Posterior cingulate gyrus (tissue), 11 donors: ENCODE measurements at regions not wholly inside any gene's neighbourhood (a gene's known extent, or its start where the extent isn't known, plus 50 kb on each side); places are given as distances from the start of the nearest gene placed in this dataset.
"Not testable (repeated sequence)": the region's sequence is repeated elsewhere in the genome, so short reads cannot be mapped to it uniquely, and the experiment has no call there.

Experiments
- DNase-seq, 10 donors: peaks; one replicate each; pipeline versions ENCODE4 v3.0.0 to v3.0.0-alpha.2; 2020 to 2021; ENCODE audit warnings: mixed read lengths in 3 of 10
- intact Hi-C: fragments of 100-400 bp; cut with DNase I; formaldehyde crosslinking; loops from one replicate; pipeline ENCODE4 v1.15.1; 2023

- intact Hi-C loops = no loop called here
- DNase-seq = no peak
Measured at GRCh38 chr9:81804306-81804705, 115.0 kb upstream of the TLE1 start.

GRCh38 chr9:81811688-81812087 is 116.5 kb upstream of the SPATA31D4 start:
- intact Hi-C loops, DNase-seq: not testable (repeated sequence)

GRCh38 chr9:81814401-81814793 is 113.8 kb upstream of the SPATA31D4 start:
- intact Hi-C loops = no loop called here

DNA sequence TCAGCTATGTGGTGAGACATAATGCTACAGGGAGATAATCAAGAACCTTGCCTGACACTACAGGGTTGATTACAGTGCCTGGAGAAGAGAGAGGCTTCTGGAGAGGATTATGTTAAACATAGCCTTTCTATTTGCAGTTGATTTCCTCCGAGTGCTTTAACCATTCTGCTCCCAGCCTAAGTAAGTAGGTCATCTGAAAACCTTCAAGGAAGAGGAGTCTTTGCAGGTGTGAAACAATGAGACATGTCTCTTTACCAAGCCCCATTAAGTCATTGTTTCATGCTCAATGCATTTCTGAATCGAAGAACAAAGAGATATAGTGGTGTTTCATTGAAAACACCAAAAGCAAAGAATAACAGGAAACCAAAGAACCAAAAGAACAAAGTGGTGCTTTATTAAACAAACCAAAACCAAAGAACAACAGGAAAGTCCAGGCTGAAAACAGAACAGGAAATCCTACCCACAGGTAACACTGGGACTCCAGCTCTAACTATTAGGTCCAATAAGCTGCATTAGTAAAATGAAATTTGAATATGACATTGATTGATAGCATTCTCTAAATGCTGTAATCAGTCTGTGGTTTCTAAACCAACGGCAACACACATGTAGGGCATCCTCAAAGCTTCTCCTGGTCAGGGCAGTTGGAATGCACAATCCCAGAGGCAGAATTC is 113.3 kb upstream of the SPATA31D4 start:
- no peak for DNase-seq
- intact Hi-C loops = no loop called here

More at GRCh38 chr9:81814401-81814793, 113.8 kb upstream of the SPATA31D4 start:
- DNase-seq = no peak

DNA sequence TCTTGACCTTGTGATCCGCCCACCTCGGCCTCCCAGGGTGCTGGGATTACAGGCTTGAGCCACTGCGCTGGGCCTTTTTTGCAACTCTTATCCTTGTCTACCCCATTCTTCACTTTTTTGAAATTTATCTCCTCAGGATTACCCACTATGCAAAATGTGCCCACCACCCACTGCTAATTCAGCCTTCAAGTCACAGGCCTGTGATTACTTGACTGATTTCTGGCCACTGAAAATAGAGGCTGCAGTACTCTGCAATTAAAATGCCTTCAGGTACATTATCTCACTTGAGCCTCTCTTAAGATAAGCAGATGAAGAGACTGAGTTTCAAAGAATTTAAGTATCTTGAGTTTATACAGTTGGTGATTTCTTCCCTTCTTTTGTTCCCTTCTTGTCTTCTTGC is 112.4 kb upstream of the SPATA31D4 start:
- intact Hi-C loops = no loop called here

DNA sequence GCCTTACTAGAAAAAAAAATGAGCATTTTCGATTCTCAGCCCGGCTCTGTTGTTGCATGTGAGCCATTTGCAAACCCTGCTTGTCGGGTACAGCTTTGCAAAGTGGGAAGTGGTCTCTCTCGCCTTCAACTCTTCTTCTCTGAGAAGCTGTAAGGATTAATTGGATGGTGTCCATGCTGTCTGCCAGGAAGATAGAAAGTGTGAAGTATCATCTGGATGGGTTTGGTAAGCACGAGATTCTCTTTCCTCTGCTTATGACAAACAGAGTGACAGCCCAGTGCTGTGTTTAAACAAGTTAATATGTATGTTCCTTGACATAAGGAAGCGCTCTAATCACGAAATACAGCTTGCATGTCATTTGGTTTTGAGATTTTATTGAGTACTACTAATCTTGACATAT is 109.1 kb upstream of the SPATA31D4 start:
- DNase-seq = no peak
- intact Hi-C loops = no loop called here

More for the DNA sequence above, 112.4 kb upstream of the SPATA31D4 start:
- DNase-seq = no peak

DNA sequence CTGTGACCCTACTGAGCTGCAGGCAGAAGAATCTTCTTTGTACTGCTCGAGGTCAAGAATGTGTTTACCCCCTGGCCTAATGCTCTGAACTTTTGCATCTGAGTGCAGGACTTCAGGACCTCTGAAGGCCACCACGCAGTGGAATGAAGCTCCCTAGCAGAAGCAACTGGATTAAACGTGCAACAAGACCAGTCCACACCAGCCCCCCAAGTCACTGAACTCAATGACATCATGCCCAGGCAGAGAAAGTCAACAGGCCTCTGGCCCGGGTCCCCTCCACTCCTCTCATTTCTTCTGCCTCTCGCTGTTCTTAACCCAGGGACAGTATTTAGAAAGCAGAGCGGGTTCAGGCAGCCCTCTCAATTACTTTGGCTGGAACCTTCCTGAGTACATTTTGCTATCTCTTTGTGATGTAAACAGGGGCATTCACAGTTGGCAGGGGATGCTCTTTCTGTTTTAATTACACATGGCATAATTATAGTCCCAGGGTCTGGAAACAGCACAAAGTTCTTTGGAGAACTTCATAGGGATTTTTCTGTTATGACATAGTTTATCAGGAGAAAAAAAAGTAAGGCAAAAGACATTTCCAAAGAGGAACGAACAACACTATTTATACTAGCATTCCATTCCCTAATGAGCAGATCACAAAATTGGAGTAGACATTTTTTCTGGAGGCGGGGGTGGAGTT is 108.2 kb upstream of the SPATA31D4 start:
- intact Hi-C loops = no loop called here
- no peak for DNase-seq

DNA sequence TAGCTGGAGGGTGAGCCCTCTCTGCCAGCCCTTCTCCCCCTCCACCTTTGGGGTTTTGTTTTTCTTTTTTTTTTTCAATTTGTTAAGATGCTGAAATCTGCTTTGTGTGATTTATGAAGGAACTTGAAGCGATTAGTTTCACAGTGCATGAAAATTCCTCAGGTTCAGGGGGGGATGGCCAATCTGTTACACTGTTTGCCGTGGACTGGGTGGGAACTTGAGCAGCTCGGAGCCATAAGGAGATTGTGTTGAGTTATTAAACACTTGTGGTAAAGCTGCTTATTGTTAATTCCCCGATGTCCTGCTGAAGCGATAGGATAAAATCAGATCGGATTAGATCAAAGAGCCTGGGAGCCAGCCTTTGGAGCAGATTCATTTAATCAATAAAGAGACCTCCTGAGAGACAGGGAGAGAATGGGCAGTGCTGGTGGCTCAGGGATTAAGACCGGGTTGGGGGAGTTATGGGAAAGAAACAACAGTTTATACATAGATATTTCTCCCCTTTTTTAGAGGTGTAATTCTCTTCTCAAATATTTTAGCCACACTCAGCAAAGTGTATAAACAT is 105.8 kb upstream of the SPATA31D4 start:
- intact Hi-C loops = no loop called here

DNA sequence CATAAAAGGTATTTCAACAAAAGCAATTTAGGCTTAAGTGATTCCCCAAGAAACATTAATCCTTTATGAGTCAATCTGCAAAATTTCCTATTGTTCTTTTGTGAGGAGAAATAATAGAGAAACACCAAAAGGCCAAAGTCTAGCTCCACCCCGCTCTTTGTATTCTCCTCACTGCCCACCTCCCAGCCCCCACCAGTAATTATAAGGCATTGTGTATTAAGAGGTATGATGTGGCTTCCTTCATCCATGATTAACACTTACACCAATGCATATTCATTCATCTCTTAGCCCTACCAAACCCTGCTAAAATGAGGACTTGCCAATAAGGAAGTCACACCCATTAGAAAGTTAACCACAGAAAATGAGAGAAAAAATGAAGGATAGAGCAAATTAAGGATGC is 105.3 kb upstream of the SPATA31D4 start:
- intact Hi-C loops = no loop called here
- DNase-seq = no peak

More for the DNA sequence above, 105.8 kb upstream of the SPATA31D4 start:
- DNase-seq = no peak

- intact Hi-C loops = no loop called here
- DNase-seq = peak in 2 of 10 donors; percentile 14 to 18
Measured at GRCh38 chr9:81823672-81824554, 104.3 kb upstream of the SPATA31D4 start.

- intact Hi-C loops = no loop called here
- no peak for DNase-seq
Measured at GRCh38 chr9:81824802-81825730, 103.2 kb upstream of the SPATA31D4 start.

GRCh38 chr9:81825846-81826516 is 102.2 kb upstream of the SPATA31D4 start:
- DNase-seq = peak in 2 of 10 donors; percentile 14 to 22
- intact Hi-C loops = loop anchor here (1.0 kb wide), 1 partner anchor 137 kb away; the partner anchor contains the start of gene TLE1

DNA sequence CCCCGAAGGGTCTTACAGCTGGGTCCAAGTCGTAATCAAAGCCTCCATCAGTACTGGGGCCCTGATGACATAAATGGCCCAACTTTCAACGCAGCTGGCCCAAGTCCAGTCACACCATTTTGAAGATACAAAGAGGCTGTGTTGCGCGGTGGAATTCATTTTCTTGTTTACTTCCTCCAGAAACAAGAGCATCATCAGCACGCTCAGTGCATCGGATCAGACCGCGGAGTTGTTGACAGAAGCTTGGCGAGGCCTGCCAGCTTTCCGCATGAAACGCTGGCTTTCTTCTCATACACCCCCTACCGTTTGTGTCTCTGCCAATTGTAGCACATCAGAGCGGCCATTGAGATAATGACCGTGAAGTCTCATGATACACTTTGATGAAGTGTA is 101.7 kb upstream of the SPATA31D4 start:
- peak; percentile 78 to 97 (median 86) for DNase-seq
- intact Hi-C loops = loop anchor here (1.0 kb wide), 1 partner anchor 137 kb away; the partner anchor contains the start of gene TLE1

GRCh38 chr9:81827616-81828296 is 100.5 kb upstream of the SPATA31D4 start:
- DNase-seq = no peak
- intact Hi-C loops = no loop called here

- no peak for DNase-seq
- intact Hi-C loops = no loop called here
Measured at GRCh38 chr9:81829195-81829882, 98.9 kb upstream of the SPATA31D4 start.

DNA sequence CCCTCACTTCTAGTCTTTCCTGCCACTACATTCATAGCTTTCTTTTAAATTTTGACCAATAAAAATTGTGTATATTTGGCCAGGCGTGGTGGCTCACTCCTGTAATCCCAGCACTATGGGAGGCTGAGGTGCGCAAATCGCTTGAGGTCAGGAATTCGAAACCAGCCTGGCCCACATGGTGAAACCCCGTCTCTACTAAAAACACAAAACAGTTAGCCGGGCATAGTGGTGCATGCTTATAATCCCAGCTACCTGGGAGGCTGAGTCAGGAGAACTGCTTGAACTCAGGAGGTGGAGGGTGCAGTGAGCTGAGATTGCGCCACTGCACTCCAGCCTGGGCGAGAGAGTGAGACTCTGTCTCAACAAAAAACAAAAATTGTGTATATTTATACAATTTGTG is 97.8 kb upstream of the SPATA31D4 start:
- intact Hi-C loops, DNase-seq: not testable (repeated sequence)

GRCh38 chr9:81832571-81833285 is 95.5 kb upstream of the SPATA31D4 start:
- intact Hi-C loops = no loop called here
- no peak for DNase-seq
